SK-N-MC (cell line): ENCODE measurements at regions not wholly inside any gene's neighbourhood (a gene's known extent, or its start where the extent isn't known, plus 50 kb on each side); places are given as distances from the start of the nearest gene placed in this dataset.

Experiments used
- EZH2 ChIP-seq: fragments of 200-600 bp; sonication (generic); IDR thresholded peaks from one replicate; pipeline ENCODE4 v1.6.1; 2017; ENCODE audit warnings: antibody characterized with exemption
- POLR2AphosphoS5 ChIP-seq: IDR thresholded peaks from 2 replicates; pipeline ENCODE4 v1.6.1; 2012; ENCODE audit warnings: mild to moderate bottlenecking, low read depth, low read length, borderline replicate concordance

DNA sequence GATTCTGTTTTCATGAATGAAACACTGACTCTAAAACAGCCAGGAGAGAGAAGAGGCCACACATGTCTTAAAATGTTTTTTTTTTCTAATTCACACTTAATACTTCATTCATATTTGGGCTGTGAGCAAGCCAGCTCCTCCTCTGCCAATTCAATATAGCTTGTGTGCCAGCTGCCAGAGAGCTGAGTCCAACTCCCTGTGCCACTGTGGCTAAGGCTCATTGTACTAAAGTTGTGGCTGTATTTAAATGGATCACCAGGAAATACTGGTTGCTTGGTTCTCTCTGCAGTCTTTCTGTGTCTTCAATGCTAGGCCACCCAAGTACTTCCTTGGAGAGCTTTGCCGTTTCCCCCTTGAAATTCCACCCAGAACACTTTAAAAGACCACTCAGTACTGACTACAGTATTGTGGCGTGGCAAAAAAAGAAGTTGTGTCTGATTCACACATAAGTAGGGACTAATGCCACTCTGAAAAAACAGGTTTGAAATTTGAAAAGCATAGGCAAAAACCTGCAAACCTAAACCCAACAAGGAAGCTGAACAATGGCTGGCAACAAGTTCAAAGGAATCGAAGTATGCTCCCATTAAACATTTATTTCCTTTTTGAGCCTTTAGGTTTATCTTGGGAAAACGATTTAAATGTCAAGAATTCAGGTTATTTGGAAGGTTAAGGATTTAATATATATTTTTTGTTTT lies 524.7 kb downstream of the DIPK2A start:
- TF ChIP-seq POLR2AphosphoS5 (no peak), EZH2 (no peak)
